GM21381 (cell line): ENCODE measurements at regions not wholly inside any gene's neighbourhood (a gene's known extent, or its start where the extent isn't known, plus 50 kb on each side); places are given as distances from the start of the nearest gene placed in this dataset.

Experiments
- ATAC-seq: cut with Tn5 transposase; IDR thresholded peaks from one replicate; pipeline ENCODE4 v1.9.1; 2021; ENCODE audit warnings: mild to moderate bottlenecking, moderate library complexity; ENCODE audit not compliant: unreplicated experiment

DNA sequence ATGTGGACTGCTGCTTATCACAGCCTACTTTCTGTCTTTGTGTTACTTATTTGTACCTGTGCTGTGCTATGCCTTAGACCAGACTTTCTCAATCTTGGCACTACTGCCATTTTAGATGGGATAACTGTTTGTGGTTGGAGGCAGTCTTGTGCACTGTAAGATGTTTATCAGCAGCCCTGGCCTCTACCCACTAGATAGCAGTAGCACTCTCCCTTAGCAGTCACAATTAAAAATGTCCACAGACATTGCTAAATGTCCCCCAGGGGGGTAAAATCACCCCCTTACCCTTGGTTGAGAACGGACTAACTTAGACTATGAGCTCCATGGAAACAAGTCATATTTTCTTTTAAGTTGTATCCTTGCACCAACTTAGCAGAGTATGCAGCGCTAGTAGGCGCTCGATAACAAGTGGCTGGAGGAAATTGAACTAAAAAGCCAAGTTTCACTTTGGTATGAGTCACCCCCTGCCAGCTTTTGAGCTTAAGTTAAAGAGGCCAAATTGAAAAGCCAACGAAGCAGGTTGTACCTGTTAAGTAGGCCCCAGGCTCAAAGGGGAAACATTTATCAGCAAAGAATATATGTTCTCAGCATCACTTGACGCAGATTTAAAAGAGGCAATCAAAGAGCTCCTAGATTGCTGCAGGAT is 304.8 kb upstream of the SORL1-AS1 start:
- no peak for ATAC-seq

DNA sequence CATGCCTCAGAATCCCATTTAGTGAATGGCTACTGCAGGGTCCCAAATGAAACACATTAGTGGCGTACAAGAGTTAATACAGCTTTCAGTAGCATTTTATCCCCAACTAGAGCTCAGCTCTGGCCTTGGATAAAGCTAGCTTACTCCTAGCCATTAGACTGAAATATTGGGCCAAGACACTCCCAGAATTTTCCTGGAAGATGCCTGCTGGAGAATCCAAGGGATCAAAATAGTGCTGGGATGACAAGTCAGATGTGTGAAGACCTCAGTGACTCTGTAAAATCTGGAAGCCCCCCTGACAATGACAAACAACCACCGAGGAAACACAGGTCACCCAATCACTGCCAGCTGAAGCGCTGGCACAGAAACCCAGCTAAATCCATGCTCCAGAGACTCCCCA is 303.1 kb upstream of the SORL1-AS1 start:
- no peak for ATAC-seq

DNA sequence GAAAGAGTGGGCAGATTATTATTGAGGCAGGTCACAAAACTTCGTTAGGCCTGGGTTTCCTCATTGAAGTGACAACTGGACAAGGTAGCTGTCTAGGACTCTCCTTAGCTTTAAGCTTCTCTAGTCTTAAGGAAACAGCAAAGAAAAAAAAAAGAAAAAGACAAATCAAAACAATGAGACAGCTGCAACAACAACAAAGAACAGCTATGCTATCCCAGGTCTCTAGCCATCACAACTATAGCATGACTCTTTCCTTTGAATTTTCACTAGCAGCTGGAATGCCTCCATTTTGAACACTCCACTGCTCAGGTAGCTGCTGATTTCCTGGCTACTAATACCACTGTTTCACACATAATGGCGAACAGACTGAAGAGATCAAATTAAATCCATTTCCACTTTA is 302.4 kb upstream of the SORL1-AS1 start:
- no peak for ATAC-seq

DNA sequence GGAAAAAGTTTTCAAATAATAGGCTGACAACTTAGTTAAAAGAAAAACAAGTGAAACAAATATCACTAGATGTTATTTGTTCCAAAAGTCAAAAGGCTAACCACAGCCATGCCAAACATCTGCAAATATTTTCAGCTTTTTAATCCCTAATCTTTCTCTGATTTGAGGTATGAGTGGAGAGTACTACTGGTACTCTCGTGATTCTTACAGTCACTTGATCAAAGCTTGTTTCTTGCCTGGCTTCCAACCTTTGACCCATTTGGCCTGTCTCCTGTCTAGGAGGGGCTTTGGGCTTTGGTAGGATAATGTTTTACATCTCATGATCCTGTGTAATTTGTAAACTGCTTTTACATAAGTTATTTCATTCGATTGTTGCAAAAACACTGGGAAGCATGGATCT is 301.8 kb upstream of the SORL1-AS1 start:
- no peak for ATAC-seq

DNA sequence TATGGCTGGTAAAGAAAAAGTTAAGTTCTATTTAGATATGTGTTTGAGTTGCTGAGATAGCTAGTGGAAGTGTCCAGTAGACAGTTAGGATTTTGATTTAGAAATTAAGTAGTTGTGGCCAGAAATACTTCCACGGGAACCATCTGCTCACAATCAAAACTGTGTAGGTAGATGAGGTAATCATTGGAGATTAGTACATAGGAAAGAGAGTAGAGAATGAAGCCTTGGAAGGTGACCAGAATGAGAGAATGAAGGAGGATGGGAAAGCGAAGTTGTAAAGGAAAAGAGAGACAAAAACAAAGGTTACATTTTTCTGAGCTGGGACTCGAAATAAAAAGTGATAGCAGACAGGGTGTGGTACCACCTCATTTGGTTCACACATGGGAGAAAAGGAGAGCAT is 296.9 kb upstream of the SORL1-AS1 start:
- no peak for ATAC-seq

- no peak for ATAC-seq
These were observed 295.3 kb upstream of the SORL1-AS1 start for GRCh38 chr11:121748068-121748467.

DNA sequence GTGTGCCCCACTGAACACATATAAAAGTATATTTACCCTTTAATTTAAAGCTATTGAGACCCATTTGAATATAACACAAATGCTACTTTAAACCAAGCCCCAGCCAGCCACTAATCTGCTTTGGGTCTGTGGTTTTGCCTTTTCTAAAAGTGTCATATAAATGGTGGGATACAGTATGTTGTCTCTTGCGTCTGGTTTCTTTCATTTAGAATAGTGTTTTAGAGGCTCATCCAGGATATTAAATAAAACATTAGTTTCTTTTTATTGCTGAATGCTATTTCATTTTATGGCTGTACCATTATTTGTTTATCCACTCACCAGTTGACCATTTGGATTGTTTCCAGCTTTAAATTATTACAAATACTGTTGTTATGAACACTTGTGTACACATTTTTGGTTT is 290.5 kb upstream of the SORL1-AS1 start:
- ATAC-seq, result no peak

DNA sequence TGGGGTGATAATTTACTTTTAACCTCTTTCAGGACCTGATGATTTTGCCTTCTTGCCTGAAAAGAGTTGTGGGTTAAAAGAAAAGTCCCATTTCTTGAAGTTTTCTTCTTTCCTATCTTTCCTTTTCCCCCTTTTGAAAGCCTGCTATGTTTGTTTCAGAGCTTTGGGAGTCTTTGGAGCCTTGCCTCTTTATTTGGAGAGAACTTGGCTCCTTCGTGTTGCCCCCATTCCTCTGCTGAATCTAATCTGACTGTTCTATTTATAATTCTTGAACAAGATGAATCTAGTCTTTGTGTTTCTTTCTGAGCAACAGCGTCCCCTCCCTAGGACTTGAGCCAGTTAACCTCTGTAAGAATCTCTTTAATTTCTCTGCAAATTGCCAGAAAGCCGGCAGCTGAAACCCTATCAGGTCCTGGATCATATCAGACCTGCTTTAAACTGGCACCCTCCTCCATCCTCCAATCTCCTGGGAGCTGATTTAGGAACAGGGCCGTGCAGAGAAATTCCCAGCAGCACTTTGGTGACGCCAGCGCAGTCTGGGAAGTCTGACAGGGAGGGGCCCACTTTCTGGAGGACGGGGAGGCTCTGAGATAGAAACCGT is 289.1 kb upstream of the SORL1-AS1 start:
- no peak for ATAC-seq

GRCh38 chr11:121741351-121741760 is 288.6 kb upstream of the SORL1-AS1 start:
- no peak for ATAC-seq

- ATAC-seq, result no peak
These were observed 288.1 kb upstream of the SORL1-AS1 start for GRCh38 chr11:121740902-121741301.

GRCh38 chr11:121733858-121734257 is 281.1 kb upstream of the SORL1-AS1 start:
- ATAC-seq, result no peak

GRCh38 chr11:121727942-121728341 is 275.2 kb upstream of the SORL1-AS1 start:
- ATAC-seq, result no peak

GRCh38 chr11:121723246-121723741 is 270.5 kb upstream of the SORL1-AS1 start:
- ATAC-seq, result no peak

- no peak for ATAC-seq
These were observed 269.9 kb upstream of the SORL1-AS1 start for GRCh38 chr11:121722431-121723245.

- ATAC-seq, result no peak
These were observed 269.2 kb upstream of the SORL1-AS1 start for GRCh38 chr11:121721961-121722360.

DNA sequence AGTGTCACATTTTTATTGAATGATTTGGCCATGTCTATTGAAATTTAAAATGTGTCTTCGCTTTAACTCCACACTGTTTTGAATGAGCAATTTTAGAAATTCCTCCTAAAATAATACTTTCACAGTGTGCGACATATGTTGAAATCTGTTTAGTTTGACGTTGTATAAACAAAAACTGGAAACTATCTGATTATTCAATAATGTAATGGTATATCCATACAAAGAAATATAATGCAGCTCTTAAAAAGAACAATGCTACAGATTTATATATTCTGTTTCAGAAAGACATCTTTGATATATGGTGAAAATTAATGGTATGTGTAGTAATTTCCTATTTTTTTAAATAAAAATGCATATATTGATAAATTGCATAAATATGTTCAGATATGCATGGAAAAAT is 268.7 kb upstream of the SORL1-AS1 start:
- ATAC-seq, result no peak

GRCh38 chr11:121717296-121717695 is 264.5 kb upstream of the SORL1-AS1 start:
- ATAC-seq, result no peak

DNA sequence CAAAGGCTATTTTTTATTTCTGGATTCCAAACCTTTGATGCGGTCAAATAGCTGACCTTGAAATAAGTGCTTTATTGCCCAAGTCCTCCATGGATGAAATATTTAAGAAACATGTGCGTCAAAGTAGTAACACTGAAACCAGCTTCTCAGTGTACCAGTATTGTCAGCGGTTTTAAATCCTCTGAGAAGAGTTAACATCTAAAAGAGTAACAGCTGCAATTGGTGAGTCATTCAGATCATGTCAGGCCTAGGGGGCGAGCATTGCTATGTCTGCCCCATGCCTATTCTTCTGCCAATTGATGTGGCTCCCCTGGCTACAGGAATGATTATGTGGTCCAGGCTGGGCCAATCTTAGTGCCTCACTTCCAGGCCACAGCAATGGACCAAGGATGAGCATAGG is 263.3 kb upstream of the SORL1-AS1 start:
- ATAC-seq, result no peak

GRCh38 chr11:121715405-121715804 is 262.6 kb upstream of the SORL1-AS1 start:
- ATAC-seq, result no peak

DNA sequence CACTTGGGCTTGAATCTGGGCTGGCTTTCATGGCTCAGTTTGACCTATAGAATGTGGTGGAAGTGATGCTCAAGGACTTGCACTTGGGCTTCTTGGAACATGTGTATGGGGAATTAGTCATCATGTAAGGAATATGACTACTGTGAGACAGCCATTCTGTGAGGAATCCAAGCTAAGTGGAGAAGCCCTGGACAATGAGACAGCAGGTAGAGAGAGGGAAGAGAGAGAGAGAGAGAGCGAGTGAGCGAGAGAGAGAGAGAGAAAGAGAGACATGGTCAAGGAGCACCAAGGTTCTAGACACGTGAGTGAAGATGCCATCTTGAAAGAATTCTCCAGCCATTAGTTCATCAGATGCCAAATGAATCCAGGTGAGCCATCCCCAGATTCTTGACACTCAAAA is 261.6 kb upstream of the SORL1-AS1 start:
- no peak for ATAC-seq

DNA sequence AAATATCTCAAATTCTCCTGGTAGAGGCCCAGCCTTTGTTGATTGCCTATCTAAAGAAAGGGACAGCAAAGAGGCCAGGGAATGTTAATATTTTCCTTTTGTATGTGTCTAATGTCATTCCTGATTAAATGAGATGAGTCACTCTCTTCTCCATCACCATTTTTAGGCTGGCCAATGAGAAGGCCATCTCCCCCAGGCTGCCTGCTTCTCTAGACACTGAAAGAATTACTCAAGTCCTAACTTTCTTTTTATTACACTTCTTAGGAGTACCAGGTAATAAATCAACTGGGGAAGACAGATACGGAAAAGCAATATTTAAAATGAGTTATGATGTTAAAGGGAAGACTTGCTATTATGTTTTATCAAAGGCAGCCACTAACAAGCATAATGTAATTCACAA is 259.2 kb upstream of the SORL1-AS1 start:
- ATAC-seq, result no peak

DNA sequence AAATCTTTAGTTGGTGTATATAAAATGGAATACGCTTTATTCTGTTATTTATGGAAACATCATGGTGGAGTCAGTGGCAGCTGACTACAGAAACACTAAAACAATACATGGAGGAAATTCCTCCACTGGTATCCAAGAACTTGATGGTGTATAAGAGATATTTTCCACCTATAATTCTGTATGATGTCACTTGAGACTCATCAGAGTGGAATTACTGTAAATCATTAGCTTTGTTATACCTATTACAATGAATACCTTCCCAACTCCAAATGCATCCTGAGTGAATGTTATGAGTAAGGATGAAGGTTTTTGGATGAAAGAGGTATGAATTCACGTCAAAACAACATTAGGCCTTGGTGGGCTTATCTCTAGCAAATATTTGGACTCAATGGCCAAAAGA is 258.5 kb upstream of the SORL1-AS1 start:
- no peak for ATAC-seq
